ENCODE measurements at regions not wholly inside any gene's neighbourhood (a gene's known extent, or its start where the extent isn't known, plus 50 kb on each side); places are given as distances from the start of the nearest gene placed in this dataset.
"Not testable (repeated sequence)": the region's sequence is repeated elsewhere in the genome, so short reads cannot be mapped to it uniquely, and the experiment has no call there.

GRCh38 chr5:57069115-57069835 is 104.6 kb upstream of the GPBP1 start:
- no peak for DNase-seq

GRCh38 chr5:57072218-57072892 is 101.5 kb upstream of the GPBP1 start:
- DNase-seq, result no peak

GRCh38 chr5:57082441-57083067 is 91.3 kb upstream of the GPBP1 start:
- DNase-seq, result no peak

- no peak for DNase-seq
These were observed 88.4 kb upstream of the GPBP1 start for GRCh38 chr5:57085306-57086081.

DNA sequence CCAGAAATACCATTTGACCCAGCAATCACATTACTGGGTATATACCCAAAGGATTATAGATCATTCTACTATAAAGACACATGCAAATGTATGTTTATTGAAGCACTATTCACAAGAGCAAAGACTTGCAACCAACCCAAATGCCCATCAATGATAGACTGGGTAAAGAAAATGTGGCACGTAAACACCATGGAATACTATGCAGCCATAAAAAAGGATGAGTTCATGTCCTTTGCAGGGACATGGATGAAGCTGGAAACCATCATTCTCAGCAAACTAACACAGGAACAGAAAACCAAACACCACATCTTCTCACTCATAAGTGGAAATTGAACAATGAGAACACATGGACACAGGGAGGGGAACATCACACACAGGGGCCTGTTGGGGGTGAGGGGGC is 85.9 kb upstream of the GPBP1 start:
- not testable (repeated sequence) for DNase-seq

- peak; percentile 63 for DNase-seq
These were observed 78.8 kb upstream of the GPBP1 start for GRCh38 chr5:57094753-57095683.

- no peak for DNase-seq
These were observed 76.3 kb upstream of the GPBP1 start for GRCh38 chr5:57097526-57097925.

GRCh38 chr5:57102189-57102904 is 71.5 kb upstream of the GPBP1 start:
- no peak for DNase-seq

- no peak for DNase-seq
These were observed 71.0 kb upstream of the GPBP1 start for GRCh38 chr5:57102905-57103255.

DNA sequence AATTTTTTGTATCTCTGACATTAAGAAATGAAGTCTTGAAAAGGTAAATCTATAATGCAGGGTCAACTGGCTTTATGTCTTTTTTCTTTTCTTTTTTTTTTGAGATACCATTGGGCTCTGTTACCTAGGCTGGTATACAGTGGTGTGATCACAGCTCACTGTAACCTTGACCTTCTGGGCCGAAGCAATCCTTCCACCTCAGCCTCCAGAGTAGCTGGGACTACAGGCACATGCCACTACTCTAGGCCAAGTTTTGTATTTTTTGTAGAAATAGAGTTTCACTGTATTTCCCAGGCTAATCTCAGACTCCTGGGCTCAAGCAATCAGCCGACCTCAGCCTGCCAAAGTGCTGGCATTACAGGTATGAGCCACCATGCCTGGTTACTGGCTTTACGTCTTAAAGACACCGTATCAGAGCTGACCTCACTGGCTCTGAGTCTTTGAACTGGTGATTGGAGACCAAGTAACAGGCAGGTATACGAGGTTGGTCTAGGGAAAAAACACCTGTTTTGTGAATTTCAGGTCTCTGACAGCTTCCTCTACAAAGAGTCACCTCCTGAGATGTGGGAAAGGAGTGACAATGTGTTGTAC is 70.4 kb upstream of the GPBP1 start:
- no peak for DNase-seq

DNA sequence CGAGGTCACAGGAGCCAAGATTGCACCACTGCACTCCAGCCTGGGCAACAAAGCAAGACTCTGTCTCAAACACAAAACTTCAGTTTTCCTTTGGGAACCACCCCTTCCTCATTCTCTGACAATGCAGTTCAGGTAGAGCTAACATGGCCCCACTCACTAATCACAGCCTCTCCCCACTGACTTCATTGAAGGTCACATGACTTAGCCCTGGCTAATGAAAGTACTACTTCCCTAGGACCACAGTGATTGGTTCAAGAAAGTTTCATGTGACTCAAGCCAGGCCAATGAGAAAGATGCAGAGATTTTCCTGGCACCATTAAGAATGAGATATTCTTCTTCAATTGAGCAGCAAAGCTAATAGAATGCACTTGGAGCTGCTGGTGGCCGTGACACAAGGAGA is 67.2 kb upstream of the GPBP1 start:
- DNase-seq, result no peak

GRCh38 chr5:57111993-57112392 is 61.9 kb upstream of the GPBP1 start:
- DNase-seq, result no peak

- DNase-seq, result no peak
These were observed 60.4 kb upstream of the GPBP1 start for GRCh38 chr5:57113481-57113880.

- peak; percentile 79 for DNase-seq
These were observed 56.3 kb upstream of the GPBP1 start for GRCh38 chr5:57117596-57117995.

- no peak for DNase-seq
These were observed 54.8 kb upstream of the GPBP1 start for GRCh38 chr5:57119031-57119430.

GRCh38 chr5:57124014-57124413 is 49.8 kb upstream of the GPBP1 start:
- DNase-seq, result no peak

Data from activated effector memory CD4-positive, alpha-beta T cell treated with anti-CD3 and anti-CD28 coated beads, Interleukin-2, amount 50 U/mL, for 16 hours (primary cell).